Mesenchymal stem cell (in vitro differentiated cells and primary cell): ENCODE measurements at regions not wholly inside any gene's neighbourhood (a gene's known extent, or its start where the extent isn't known, plus 50 kb on each side); places are given as distances from the start of the nearest gene placed in this dataset.

Source experiments
- DNase-seq: peaks from one replicate; pipeline ENCODE4 v3.0.0-alpha.2; 2013
- H2AFZ ChIP-seq: one replicate; pipeline ENCODE4 v1.6.1; 2013; ENCODE audit warnings: low read depth, mild to moderate bottlenecking, control low read depth, inconsistent platforms, low read length, moderate library complexity
- H2AK5ac ChIP-seq: 2 replicates; pipeline ENCODE4 v1.6.1; 2013; ENCODE audit warnings: low read length, moderate library complexity, mild to moderate bottlenecking, inconsistent platforms; ENCODE audit not compliant: severe bottlenecking
- H2BK120ac ChIP-seq: one replicate; pipeline ENCODE4 v1.6.1; 2013; ENCODE audit warnings: low read depth, mild to moderate bottlenecking, inconsistent platforms, low read length, moderate library complexity
- H2BK12ac ChIP-seq, 2 experiments: one replicate each; pipeline ENCODE4 v1.6.1; 2013; ENCODE audit warnings: inconsistent platforms in 2 of 2, low read length in 2 of 2, mild to moderate bottlenecking in 2 of 2, moderate library complexity in 2 of 2, control low read depth in 1 of 2
- H2BK15ac ChIP-seq: one replicate; pipeline ENCODE4 v1.6.1; 2013; ENCODE audit warnings: mild to moderate bottlenecking, low read depth, inconsistent platforms; ENCODE audit not compliant: poor library complexity, severe bottlenecking
- H2BK5ac ChIP-seq: 2 replicates; pipeline ENCODE4 v1.6.1; 2013; ENCODE audit warnings: low read depth, mild to moderate bottlenecking, low read length, control low read depth, inconsistent platforms; ENCODE audit not compliant: poor library complexity, severe bottlenecking
- H3K14ac ChIP-seq, 2 experiments: one replicate each; pipeline ENCODE4 v1.6.1; 2013; ENCODE audit warnings: inconsistent platforms in 2 of 2, low read length in 2 of 2, control low read depth in 1 of 2, mild to moderate bottlenecking in 1 of 2, moderate library complexity in 1 of 2
- H3K18ac ChIP-seq, 2 experiments: one replicate each; pipeline ENCODE4 v1.6.1; 2013; ENCODE audit warnings: inconsistent platforms in 2 of 2, low read length in 2 of 2, control low read depth in 1 of 2, low read depth in 1 of 2, mild to moderate bottlenecking in 1 of 2
- H3K23ac ChIP-seq, 2 experiments: one replicate each; pipeline ENCODE4 v1.6.1; 2013; ENCODE audit warnings: inconsistent platforms in 2 of 2, low read length in 2 of 2, mild to moderate bottlenecking in 2 of 2, moderate library complexity in 2 of 2, control low read depth in 1 of 2
- H3K27ac ChIP-seq: 2 replicates; pipeline ENCODE4 v1.5.1; 2013; ENCODE audit warnings: mild to moderate bottlenecking, moderate library complexity, low read length, control low read depth, inconsistent platforms; ENCODE audit not compliant: poor library complexity, severe bottlenecking
- H3K27me3 ChIP-seq, 2 experiments: 2 replicates each; pipeline versions ENCODE4 v1.6.1 to v1.7.0; 2013; ENCODE audit warnings: low read length in 2 of 2, mild to moderate bottlenecking in 2 of 2, moderate library complexity in 2 of 2, control low read depth in 1 of 2, inconsistent platforms in 1 of 2; ENCODE audit not compliant: control insufficient read depth in 1 of 2, insufficient read depth in 1 of 2
- H3K36me3 ChIP-seq, 2 experiments: 2 replicates each; pipeline versions ENCODE4 v1.6.1 to v1.7.0; 2013; ENCODE audit warnings: low read length in 2 of 2, control low read depth in 1 of 2, inconsistent platforms in 1 of 2, low read depth in 1 of 2, mild to moderate bottlenecking in 1 of 2; ENCODE audit not compliant: insufficient read depth in 2 of 2, control insufficient read depth in 1 of 2
- H3K4ac ChIP-seq, 2 experiments: one replicate each; pipeline ENCODE4 v1.6.1; 2013; ENCODE audit warnings: inconsistent platforms in 2 of 2, low read length in 2 of 2, mild to moderate bottlenecking in 2 of 2, moderate library complexity in 2 of 2, control low read depth in 1 of 2, low read depth in 1 of 2
- H3K4me1 ChIP-seq: 2 replicates; pipeline ENCODE4 v1.6.1; 2013; ENCODE audit warnings: low read depth, low read length, control low read depth; ENCODE audit not compliant: control insufficient read depth, insufficient read depth
- H3K4me2 ChIP-seq: 2 replicates; pipeline ENCODE4 v1.6.1; 2013; ENCODE audit warnings: low read length, mild to moderate bottlenecking, inconsistent platforms; ENCODE audit not compliant: poor library complexity, severe bottlenecking
- H3K4me3 ChIP-seq, 2 experiments: 2 replicates each; pipeline versions ENCODE4 v1.5.1 to v1.7.0; 2013; ENCODE audit warnings: low read length in 2 of 2, mild to moderate bottlenecking in 2 of 2, control low read depth in 1 of 2, low read depth in 1 of 2; ENCODE audit not compliant: insufficient read depth in 1 of 2
- H3K79me1 ChIP-seq: replicated peaks from 2 replicates; pipeline ENCODE4 v1.6.1; 2013; ENCODE audit warnings: mild to moderate bottlenecking, control low read depth, low read length, inconsistent platforms; ENCODE audit not compliant: poor library complexity, severe bottlenecking
- H3K9ac ChIP-seq: 2 replicates; pipeline ENCODE4 v1.7.0; 2013; ENCODE audit warnings: mild to moderate bottlenecking, low read length, moderate library complexity
- H3K9me3 ChIP-seq: 2 replicates; pipeline ENCODE4 v1.7.0; 2013; ENCODE audit warnings: mild to moderate bottlenecking, low read length; ENCODE audit not compliant: control insufficient read depth
- H4K8ac ChIP-seq: one replicate; pipeline ENCODE4 v1.6.1; 2013; ENCODE audit warnings: inconsistent platforms, mild to moderate bottlenecking, low read length, moderate library complexity
- H4K91ac ChIP-seq: one replicate; pipeline ENCODE4 v1.6.1; 2013; ENCODE audit warnings: mild to moderate bottlenecking, low read length, inconsistent platforms
- WGBS: methylation state at CpG from one replicate; pipeline ENCODE4 v1.1.7; 2013; ENCODE audit warnings: mixed read lengths; 5-methylcytosine and 5-hydroxymethylcytosine counted together

GRCh38 chr2:224162122-224162521 is 123.0 kb upstream of the SERPINE2 start:
- H3K23ac ChIP-seq, result no peak overlapping the region
- no peak overlapping the region for H2AK5ac ChIP-seq
- H3K9me3 ChIP-seq, result no peaks in the 10 kb centered on the region
- peak overlapping the region; percentile 73 for H3K27ac ChIP-seq
- no peaks in the 10 kb centered on the region for H3K27me3 ChIP-seq
- peak overlapping the region; percentile 4 for H3K9ac ChIP-seq
- H3K4ac ChIP-seq, result no peak overlapping the region
- 100% methylated on average over 2 of the region's 2 CpGs for WGBS
- H2BK120ac ChIP-seq, result no peak overlapping the region
- H4K91ac ChIP-seq, result no peak overlapping the region
- H3K4me3 ChIP-seq, result no peak overlapping the region
- H3K14ac ChIP-seq, result peak overlapping the region in 1 of 2 experiments; percentile 86
- H2BK5ac ChIP-seq, result no peak overlapping the region
- H3K79me1 ChIP-seq, result no peaks in the 10 kb centered on the region
- DNase-seq, result no peak
- no peak overlapping the region for H2AFZ ChIP-seq
- H3K36me3 ChIP-seq, result no peaks in the 10 kb centered on the region
- H3K4me1 ChIP-seq, result peaks cover 8% of the 10 kb centered on the region
- H2BK12ac ChIP-seq, result peak overlapping the region; percentile 3 to 29
- no peak overlapping the region for H4K8ac ChIP-seq
- no peak overlapping the region for H3K4me2 ChIP-seq
- peak overlapping the region in 1 of 2 experiments; percentile 63 for H3K18ac ChIP-seq
- no peak overlapping the region for H2BK15ac ChIP-seq

- no peak for DNase-seq
- H3K27ac ChIP-seq, result peak overlapping the region; percentile 55
- no peaks in the 10 kb centered on the region for H3K9me3 ChIP-seq
- no peak overlapping the region for H3K9ac ChIP-seq
- H3K27me3 ChIP-seq, result no peaks in the 10 kb centered on the region
- H2BK12ac ChIP-seq, result peak overlapping the region; percentile 3 to 29
- H2AK5ac ChIP-seq, result no peak overlapping the region
- peaks cover 9% of the 10 kb centered on the region for H3K4me1 ChIP-seq
- H3K23ac ChIP-seq, result no peak overlapping the region
- H2AFZ ChIP-seq, result no peak overlapping the region
- no peak overlapping the region for H3K18ac ChIP-seq
- H3K4me2 ChIP-seq, result no peak overlapping the region
- no peak overlapping the region for H3K4ac ChIP-seq
- H4K8ac ChIP-seq, result no peak overlapping the region
- 95% methylated on average over 2 of the region's 2 CpGs for WGBS
- no peaks in the 10 kb centered on the region for H3K36me3 ChIP-seq
- no peak overlapping the region for H2BK5ac ChIP-seq
- H3K4me3 ChIP-seq, result no peak overlapping the region
- no peak overlapping the region for H2BK120ac ChIP-seq
- H3K79me1 ChIP-seq, result no peaks in the 10 kb centered on the region
- H3K14ac ChIP-seq, result peak overlapping the region in 1 of 2 experiments; percentile 86
- no peak overlapping the region for H4K91ac ChIP-seq
- H2BK15ac ChIP-seq, result no peak overlapping the region
These were observed 122.6 kb upstream of the SERPINE2 start for GRCh38 chr2:224161712-224162111.

- WGBS, result 100% methylated on average over 1 of the region's 1 CpG
- H2BK5ac ChIP-seq, result no peak overlapping the region
These were observed 121.8 kb upstream of the SERPINE2 start for GRCh38 chr2:224160917-224161316.

DNA sequence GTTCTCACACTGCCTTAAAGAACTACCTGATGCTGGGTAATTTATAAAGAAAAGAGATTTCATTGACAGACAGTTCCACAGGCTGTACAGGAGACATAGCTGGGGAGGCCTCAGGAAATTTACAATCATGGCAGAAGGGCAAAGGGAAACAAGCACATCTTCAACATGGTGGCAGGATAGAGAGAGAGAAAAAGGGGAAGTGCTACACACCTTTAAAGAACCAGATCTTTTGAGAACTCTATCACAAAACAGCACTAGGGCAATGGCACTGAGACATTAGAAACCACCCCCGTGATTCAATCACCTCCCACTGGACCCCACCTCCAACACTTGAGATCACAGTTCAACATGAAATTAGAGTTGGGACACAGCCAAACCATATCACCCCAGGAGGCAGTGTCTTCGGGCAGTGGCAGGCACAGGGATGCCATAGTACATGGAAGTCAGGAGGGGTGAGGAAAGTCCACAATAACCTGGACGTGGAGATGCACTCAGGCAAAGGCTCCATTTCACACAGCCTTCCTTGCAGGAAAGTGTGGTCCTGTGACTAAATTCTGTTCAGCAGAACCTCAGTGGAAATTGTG is 120.4 kb upstream of the SERPINE2 start:
- no peak overlapping the region for H3K14ac ChIP-seq

More at GRCh38 chr2:224160917-224161316, 121.8 kb upstream of the SERPINE2 start:
- Histone ChIP-seq H3K36me3 (no peaks in the 10 kb centered on the region), H3K27ac (no peak overlapping the region), H2BK12ac (peak overlapping the region in 1 of 2 experiments; percentile 56), H3K23ac (no peak overlapping the region), H3K4me3 (no peak overlapping the region), H3K18ac (peak overlapping the region in 1 of 2 experiments; percentile 3), H3K27me3 (no peaks in the 10 kb centered on the region), H2AK5ac (no peak overlapping the region), H3K14ac (no peak overlapping the region), H2BK120ac (no peak overlapping the region), H2BK15ac (no peak overlapping the region), H3K9ac (no peak overlapping the region), H4K91ac (no peak overlapping the region), H3K4ac (no peak overlapping the region), H3K79me1 (no peaks in the 10 kb centered on the region), H2AFZ (no peak overlapping the region), H4K8ac (no peak overlapping the region), H3K4me2 (no peak overlapping the region), H3K4me1 (peaks cover 10% of the 10 kb centered on the region), H3K9me3 (no peaks in the 10 kb centered on the region)
- DNase-seq, result no peak

More for the DNA sequence above, 120.4 kb upstream of the SERPINE2 start:
- no peak overlapping the region for H3K4ac ChIP-seq
- H2AFZ ChIP-seq, result no peak overlapping the region
- no peak overlapping the region for H2BK15ac ChIP-seq
- H3K23ac ChIP-seq, result no peak overlapping the region
- H3K4me3 ChIP-seq, result no peak overlapping the region
- peak overlapping the region in 1 of 2 experiments; percentile 14 for H3K18ac ChIP-seq
- H2BK5ac ChIP-seq, result no peak overlapping the region
- H3K36me3 ChIP-seq, result no peaks in the 10 kb centered on the region
- no peaks in the 10 kb centered on the region for H3K79me1 ChIP-seq
- no peak overlapping the region for H2BK120ac ChIP-seq
- no peaks in the 10 kb centered on the region for H3K27me3 ChIP-seq
- no peaks in the 10 kb centered on the region for H3K9me3 ChIP-seq
- H3K9ac ChIP-seq, result no peak overlapping the region
- no peak overlapping the region for H2BK12ac ChIP-seq
- H3K4me1 ChIP-seq, result peaks cover 10% of the 10 kb centered on the region
- no peak overlapping the region for H4K8ac ChIP-seq
- H3K4me2 ChIP-seq, result no peak overlapping the region
- no peak overlapping the region for H3K27ac ChIP-seq
- 96% methylated on average over 3 of the region's 3 CpGs for WGBS
- no peak overlapping the region for H4K91ac ChIP-seq
- no peak for DNase-seq
- no peak overlapping the region for H2AK5ac ChIP-seq
